ENCODE measurements at regions not wholly inside any gene's neighbourhood (a gene's known extent, or its start where the extent isn't known, plus 50 kb on each side); places are given as distances from the start of the nearest gene placed in this dataset.

DNA sequence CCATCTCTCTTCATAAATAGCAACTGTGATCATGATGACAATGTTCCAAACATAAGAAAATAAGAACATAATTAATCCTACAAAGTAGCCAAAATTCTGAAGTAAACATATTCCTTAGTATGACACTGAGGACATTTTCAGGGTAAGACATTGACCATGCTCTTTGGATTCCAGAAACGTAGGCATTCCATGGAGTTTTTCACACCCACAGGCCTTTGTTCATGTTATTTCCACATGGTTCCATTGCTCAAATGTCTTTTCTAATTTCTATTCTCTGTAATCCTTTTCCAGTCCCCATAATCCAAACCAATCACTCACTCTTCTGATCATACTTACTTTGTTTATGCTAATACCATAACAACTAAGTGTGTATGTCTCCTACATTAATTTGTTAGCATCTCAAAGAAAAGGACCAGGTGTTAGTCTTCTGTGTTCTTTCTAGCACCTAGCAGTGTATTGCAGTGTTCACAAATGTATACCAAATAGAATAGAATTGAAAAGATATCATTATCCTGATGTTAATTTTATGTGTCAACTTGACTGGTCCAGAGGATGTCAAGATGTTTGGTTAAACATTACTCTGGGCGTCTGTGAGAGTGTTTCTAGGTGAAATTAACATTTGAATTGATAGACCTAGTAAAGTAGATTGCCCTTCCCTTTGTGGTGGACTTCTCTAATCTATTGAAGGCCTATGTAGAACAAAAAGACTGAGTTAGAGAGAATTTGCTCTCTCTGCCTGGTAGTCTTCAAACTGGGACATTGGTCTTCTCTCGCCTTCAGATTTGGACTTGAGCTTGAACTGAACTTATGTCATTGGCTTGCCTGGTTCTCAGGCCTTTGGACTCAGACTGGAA lies 516.6 kb downstream of the PTPRC start:
- no peak for DNase-seq

- DNase-seq, result no peak
Measured at GRCh38 chr1:199157494-199157893, 518.7 kb downstream of the PTPRC start.

DNA sequence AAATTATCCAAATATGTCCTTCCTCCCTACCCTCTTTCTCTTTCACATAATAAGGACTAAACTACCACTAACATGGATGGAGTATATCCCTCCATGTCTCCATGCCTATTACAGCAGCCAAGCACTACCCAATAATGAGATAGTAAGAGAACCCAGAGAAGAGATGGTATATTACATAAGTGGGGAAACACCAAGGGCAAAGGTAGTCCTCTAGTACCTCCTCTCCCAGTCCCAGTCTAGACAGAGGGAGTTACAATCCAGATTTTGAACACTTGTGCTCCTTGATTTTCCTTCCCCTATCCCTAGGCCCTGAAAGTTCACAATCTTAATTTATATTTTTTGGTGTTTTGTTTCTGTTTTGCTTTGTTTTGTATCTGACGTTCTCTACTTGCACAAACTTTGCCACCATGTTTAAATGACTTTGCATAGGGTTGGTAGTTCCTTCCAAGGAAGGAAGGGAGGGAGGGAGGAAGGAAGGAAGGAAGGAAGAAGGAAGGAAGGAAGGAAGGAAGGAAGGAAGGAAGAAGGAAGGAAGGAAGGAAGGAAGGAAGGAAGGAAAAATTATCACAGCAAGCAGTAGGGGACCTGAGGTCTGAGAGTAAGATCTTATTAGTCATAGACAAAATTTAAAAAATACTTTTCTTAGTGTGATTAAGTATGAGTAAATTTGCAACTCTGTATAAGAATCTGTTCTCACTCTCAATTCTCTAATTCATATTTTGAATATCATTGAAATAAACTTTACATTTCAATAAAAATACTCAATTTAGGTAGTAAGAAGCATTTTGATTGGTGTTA lies 521.9 kb downstream of the PTPRC start:
- DNase-seq, result no peak

DNA sequence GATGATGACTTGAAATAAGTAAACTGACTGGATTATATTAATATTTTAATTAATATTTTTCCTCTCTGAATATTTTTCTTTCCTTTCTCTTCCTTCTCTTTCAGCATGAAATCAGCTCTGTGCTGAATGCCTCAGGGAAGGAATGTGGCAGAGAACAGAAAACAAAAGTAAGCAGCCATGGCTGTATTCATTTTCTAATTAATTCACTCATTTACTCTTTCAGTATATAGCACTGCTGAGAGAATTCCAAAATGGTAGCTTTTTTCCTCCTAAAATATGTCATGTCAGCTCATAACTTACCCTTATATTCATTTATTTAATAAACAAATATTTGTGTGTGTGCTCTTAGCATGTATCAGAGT lies 522.5 kb downstream of the PTPRC start:
- no peak for DNase-seq

DNA sequence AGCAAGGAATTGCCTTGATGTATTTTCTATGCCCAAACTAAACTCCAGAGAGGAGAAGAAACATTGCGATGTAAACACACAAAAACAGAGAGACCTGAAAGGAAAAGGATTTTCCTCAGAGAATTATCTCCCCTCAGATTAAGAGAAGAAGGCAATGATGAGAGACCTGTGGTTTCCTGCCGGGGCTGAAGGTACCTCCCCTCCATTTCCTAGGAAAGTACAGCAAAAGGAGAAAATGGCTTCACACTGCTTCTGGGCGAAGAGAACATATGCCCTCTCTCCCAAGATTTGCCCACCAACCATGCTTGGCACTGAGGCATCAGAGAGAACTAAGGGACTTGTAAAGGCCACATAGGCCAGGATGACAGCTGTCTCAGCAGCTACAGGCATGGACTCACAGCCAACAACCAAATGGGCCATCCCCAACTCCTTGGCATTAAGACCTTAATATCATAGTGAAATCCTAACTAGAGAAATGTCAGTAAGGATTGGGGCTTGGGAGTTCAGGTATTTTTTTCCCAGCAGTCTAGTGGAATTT lies 523.0 kb downstream of the PTPRC start:
- no peak for DNase-seq

DNA sequence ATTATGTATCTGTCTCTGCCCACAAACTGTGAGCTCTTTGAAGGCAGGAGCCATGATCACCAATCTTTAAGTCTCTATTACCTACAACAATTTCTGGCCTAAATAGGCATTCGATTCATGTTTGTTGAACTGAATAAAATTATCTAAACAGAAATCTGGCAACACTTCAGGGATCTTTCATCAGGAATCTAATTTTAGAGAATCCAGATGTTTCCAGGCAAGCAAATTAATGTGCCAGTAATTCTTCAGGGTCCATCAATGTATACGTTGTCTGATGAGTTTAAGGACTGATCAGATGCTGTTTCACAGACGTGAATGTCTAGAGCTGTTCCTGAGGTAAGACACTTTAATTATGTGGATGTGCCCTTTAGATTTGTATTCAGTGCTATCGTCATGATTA lies 524.4 kb downstream of the PTPRC start:
- no peak for DNase-seq

DNA sequence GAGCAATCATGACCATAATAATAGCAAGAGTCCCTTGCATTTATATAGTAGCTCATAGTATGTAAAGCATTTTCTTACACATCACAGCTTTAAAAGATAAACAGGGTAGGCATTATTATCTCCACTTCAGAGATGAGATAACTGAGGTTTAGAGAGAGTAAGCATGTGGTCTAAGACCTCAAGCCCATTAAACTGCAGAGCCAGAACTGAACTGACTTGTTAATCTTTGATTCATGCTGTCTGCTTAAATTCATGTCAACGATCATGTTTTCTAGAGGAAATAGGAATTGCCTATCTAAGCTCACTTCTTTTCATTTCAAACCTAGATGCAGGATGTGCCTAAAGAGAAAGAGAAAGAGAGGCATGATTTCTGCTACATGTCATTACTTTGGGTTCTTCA lies 524.8 kb downstream of the PTPRC start:
- DNase-seq, result no peak

DNA sequence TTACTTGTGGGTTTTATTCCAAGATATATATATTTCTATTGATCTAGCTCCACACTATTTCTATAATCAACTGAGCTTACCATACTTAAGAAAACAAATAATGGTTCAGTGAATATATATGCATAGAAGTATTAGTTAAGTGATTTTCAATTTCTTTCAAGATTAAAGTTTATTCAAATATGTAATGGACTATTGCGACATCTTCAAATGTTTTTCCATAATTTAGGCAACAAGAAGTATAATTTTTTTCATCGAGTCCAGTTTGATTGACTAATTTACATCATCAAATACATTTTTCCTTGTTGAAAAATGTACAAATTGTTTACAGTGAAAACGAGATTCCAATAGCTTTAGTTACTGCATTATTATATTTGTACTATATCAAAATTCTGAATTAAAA lies 528.6 kb downstream of the PTPRC start:
- no peak for DNase-seq

- DNase-seq, result no peak
Measured at GRCh38 chr1:199168888-199169585, 530.2 kb downstream of the PTPRC start.

DNA sequence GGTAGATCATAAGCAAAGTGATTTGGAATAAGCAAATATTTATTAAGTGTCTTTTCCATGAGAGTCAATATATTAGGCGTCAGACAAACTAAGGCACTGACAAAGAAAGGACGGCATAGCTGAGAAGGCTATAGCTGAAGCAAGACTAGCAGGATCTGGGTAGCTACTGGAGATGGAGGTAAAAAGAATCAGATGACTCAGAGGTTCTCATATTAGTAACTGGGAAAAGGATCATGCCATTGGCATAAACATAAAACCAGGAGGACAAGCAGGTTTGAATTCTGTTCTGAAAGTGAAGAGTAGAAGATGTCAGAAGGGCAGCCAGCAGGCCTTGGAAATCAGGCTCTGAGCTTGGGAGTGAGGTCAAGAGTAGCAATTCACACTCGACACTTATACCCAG lies 531.9 kb downstream of the PTPRC start:
- no peak for DNase-seq

DNA sequence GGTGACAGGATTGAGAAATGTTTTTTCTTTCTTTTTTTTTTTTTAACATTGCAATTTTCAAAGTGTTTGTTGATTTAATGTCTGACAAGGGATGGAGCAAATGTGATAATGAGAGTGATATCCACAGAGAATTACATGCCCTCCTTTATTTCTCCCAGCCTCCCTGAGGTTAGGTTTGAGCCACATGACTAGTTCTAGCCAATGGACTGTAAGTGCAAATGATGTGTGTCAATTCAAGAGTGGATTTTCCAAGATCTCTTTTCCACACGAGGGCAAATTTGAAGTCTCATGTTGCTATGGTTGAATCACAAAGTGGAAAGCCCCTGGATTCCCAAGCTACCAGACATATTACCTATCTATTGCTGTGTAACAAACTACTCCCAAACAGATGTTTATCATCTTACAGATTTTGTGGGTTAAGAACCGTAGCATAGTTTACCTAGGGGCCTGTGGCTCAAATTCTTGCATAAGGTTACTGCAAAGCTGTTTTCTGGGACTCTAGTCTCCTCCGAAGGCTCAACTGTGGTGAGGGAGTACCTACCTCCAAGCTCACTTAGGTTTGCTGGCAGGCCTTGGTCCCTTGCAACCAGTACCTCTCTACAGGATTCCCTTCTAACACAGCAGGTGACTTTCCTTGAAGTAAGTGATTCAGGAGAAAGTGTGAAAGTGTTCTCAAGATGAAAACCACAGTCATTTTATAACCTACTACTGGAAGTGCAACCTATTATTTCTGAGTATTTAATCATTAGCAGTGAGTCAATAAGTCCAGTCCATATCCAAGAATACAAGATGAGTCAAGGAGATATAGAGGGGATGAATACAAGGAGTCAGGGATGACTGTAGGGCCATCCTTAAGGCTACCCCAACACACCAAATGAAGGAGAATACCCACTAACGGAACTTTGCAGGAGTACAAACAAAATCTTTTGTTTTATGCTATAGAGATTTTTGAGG lies 533.6 kb downstream of the PTPRC start:
- DNase-seq, result no peak

DNA sequence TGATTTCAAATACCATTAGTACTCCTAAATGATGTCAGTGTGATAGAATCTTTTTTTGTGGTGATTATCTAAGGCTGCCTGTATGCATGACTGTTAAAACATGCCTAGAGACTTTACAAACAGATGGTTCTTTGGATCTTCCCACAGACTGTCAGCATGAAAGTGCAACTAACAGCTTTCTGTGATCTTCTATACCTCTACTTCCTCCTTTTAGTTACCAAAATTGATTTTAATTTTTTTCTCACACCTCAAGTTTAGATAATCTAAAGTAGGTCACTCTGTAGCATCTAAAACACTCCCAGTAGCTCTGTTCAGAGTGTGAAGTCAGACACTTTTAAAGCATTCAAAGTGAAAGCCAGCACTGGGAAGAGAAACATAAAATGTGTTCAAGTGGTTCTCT lies 534.5 kb downstream of the PTPRC start:
- DNase-seq, result no peak

DNA sequence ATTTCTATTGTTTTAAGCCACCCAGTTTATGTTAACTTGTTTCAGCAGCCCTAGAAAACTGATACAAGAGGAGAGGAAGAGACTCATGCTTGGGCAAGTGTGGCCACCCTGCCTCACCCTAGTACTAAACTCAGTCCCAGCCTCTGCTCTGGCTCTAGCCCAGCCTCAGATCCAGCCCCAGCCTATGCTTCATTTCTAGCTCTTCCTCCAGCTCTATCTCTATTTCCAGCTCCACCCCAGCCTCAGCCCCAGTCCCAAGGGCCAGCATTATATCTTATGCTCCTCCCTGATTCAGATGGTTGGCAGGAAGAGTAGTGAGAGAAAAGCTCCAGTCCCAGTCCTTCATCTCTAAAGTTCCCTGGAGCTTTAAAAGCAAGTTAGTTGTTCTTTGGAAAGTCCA lies 535.5 kb downstream of the PTPRC start:
- no peak for DNase-seq

- no peak for DNase-seq
Measured at GRCh38 chr1:199176713-199177112, 537.9 kb downstream of the PTPRC start.

DNA sequence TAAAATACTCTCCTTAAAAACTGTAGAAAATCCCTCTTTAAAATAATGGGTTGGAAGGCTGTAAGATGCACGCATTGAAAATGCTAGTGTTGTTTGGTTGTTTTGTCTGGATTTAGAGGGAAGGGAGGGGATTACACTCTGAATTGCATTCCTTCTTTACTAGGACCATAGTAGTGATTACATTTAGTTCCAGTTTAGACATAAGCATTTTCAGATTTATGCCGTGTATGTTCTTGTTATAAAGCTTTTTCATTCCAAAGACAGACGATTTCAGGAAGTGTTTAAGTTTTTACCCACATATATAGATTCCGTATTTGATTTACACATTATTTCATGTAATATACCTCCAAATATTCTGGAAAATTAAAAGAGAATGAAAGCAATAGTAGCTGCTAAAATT lies 538.4 kb downstream of the PTPRC start:
- no peak for DNase-seq

DNA sequence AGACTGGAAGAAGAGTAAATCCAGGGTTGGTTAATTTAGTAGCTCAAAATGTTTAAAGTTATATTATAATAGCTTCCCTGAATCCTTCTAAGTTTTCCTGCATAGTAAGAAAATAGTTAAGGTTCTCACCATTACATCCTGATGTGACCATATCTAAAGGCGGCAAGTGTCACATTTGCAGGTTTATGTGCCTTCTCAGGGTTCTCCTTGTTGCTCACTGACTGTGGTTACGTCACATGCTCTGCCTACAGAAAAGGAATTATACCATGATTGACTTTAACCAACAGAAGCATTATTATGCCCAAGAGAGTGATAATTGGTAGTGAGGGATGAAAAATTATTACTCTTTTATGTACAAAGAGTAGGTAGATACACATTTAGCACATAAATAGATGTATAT lies 539.8 kb downstream of the PTPRC start:
- DNase-seq, result no peak

DNA sequence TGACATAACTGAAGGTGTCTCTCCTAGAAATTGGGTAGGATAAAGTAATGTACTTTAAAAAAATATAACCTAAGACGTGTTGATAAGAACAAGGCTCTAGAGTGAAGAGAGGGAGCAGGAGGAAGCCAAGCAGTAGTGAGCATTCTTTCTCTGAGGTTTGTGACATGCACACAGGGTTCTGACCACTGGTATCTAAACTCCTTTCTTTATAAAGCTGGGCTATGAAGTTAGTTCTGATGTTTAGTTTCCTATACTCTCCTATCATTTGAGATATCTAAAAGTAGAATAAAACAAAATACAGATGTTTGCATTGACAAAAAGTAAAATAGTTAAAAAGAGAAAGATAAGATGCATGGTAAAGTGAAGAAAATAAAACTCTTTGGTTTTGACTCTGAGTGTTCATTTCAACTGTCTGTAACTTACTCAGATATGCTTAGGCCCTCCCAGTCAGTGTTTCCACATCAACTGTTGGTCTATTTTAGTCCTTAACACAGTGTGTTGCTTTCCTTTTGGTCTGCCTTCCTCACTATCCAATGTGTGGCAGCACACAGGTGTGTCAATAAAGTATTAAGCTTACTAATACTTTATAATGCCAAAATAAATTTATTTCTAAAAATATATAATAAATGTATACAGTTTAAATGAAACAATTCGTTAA lies 543.5 kb downstream of the PTPRC start:
- DNase-seq, result no peak

DNA sequence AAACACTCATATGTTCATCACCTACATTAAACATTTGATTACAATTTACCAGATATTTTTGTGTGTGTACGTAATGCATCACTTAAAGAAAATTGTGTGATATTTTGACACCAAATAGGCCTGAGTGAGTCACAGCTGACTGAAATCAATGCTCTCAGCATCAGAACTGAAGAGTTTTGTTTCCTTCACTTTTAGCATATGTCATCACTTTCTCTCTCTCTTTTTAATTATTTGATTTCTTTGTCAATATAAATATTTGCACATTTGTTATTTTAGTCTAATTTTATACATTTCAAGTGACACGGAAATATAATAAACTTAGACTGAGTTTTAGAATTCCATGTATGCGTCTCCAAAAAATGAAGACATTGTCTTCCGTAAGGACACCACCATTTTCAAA lies 545.3 kb downstream of the PTPRC start:
- no peak for DNase-seq

DNA sequence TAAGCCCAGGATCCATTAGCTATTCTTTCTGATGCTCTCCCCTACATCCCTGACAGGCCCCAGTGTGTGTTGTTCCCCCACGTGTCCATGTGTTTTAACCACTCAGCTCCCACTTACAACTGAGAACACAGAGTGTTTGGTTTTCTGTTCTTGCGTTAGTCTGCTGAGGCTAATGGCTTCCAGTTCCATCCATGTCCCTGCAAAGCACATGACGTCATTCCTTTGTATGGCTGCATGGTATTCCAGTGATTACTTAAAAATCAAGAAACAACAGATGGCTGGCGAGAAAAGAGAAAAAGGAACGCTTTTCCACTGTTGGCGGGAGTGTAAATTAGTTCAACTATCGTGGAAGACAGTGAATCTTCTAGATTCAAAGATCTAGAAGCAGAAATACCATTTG lies 556.0 kb downstream of the PTPRC start:
- no peak for DNase-seq

- no peak for DNase-seq
Measured at GRCh38 chr1:199197695-199198094, 558.9 kb downstream of the PTPRC start.

Data from nucleus accumbens (tissue), 56 donors.